CD4-positive, alpha-beta T cell treated with Interleukin-6 for 4 hours (primary cell): ENCODE measurements at regions not wholly inside any gene's neighbourhood (a gene's known extent, or its start where the extent isn't known, plus 50 kb on each side); places are given as distances from the start of the nearest gene placed in this dataset.

ENCODE experiments used
- DNase-seq: peaks from one replicate; pipeline ENCODE4 v3.0.0-alpha.2; 2020; ENCODE audit warnings: mixed read lengths

GRCh38 chr3:36206956-36207580 lies 173.2 kb upstream of the STAC start:
- DNase-seq = no peak

- no peak for DNase-seq
These were observed 169.3 kb upstream of the STAC start for GRCh38 chr3:36210840-36211651.

GRCh38 chr3:36211652-36211999 lies 168.7 kb upstream of the STAC start:
- DNase-seq = no peak

- no peak for DNase-seq
These were observed 168.1 kb upstream of the STAC start for GRCh38 chr3:36212251-36212650.

GRCh38 chr3:36214460-36214859 lies 165.8 kb upstream of the STAC start:
- no peak for DNase-seq

- DNase-seq = no peak
These were observed 165.1 kb upstream of the STAC start for GRCh38 chr3:36215241-36215640.

- no peak for DNase-seq
These were observed 160.9 kb upstream of the STAC start for GRCh38 chr3:36219398-36219797.

GRCh38 chr3:36220173-36220572 lies 160.1 kb upstream of the STAC start:
- DNase-seq = no peak

- DNase-seq = no peak
These were observed 158.3 kb upstream of the STAC start for GRCh38 chr3:36221975-36222374.

- no peak for DNase-seq
These were observed 152.3 kb upstream of the STAC start for GRCh38 chr3:36227980-36228379.

- no peak for DNase-seq
These were observed 150.8 kb upstream of the STAC start for GRCh38 chr3:36229496-36229895.

GRCh38 chr3:36232797-36233489 lies 147.4 kb upstream of the STAC start:
- no peak for DNase-seq

GRCh38 chr3:36244728-36245127 lies 135.6 kb upstream of the STAC start:
- no peak for DNase-seq

- no peak for DNase-seq
These were observed 131.9 kb upstream of the STAC start for GRCh38 chr3:36248374-36248773.

- DNase-seq = no peak
These were observed 130.1 kb upstream of the STAC start for GRCh38 chr3:36250191-36250590.

GRCh38 chr3:36257158-36257852 lies 123.0 kb upstream of the STAC start:
- no peak for DNase-seq

GRCh38 chr3:36258421-36258820 lies 121.9 kb upstream of the STAC start:
- no peak for DNase-seq

GRCh38 chr3:36259580-36259979 lies 120.7 kb upstream of the STAC start:
- DNase-seq = no peak

- no peak for DNase-seq
These were observed 111.0 kb upstream of the STAC start for GRCh38 chr3:36269274-36269673.

- no peak for DNase-seq
These were observed 97.5 kb upstream of the STAC start for GRCh38 chr3:36282766-36283165.

- DNase-seq = no peak
These were observed 85.0 kb upstream of the STAC start for GRCh38 chr3:36295296-36295695.

GRCh38 chr3:36297195-36297594 lies 83.1 kb upstream of the STAC start:
- DNase-seq = no peak

- no peak for DNase-seq
These were observed 82.1 kb upstream of the STAC start for GRCh38 chr3:36298188-36298587.

- DNase-seq = no peak
These were observed 78.2 kb upstream of the STAC start for GRCh38 chr3:36302158-36302509.
